B cell (primary cell): ENCODE measurements at regions not wholly inside any gene's neighbourhood (a gene's known extent, or its start where the extent isn't known, plus 50 kb on each side); places are given as distances from the start of the nearest gene placed in this dataset.

ENCODE experiments used
- ATAC-seq: fragments of 200-7000 bp; cut with Tn5 transposase; one replicate; pipeline ENCODE4 v1.10.0; 2021; ENCODE audit warnings: low read depth, mild to moderate bottlenecking, moderate number of reproducible peaks, moderate library complexity
- CTCF ChIA-PET: fragments of 350-600 bp; sonication (Branson Sonifier 250); formaldehyde crosslinking; loops from one replicate; lab custom pipeline; 2021; ENCODE audit warnings: antibody characterized with exemption, inconsistent platforms; lab: Charles Lee
- POLR2A ChIA-PET: fragments of 350-600 bp; sonication (Branson Sonifier 250); formaldehyde crosslinking; loops from one replicate; lab custom pipeline; 2021; ENCODE audit warnings: antibody characterized with exemption; lab: Charles Lee
- DNase-seq: peaks from one replicate; pipeline ENCODE4 v3.0.0; 2013
- H2AFZ ChIP-seq: 2 replicates; pipeline ENCODE4 v1.6.1; 2012; ENCODE audit warnings: mild to moderate bottlenecking, low read depth, low read length; ENCODE audit not compliant: insufficient read depth, poor library complexity, severe bottlenecking
- H3K27ac ChIP-seq, 2 donors: 1 replicate in 1 of 2; 2 replicates in 1 of 2; pipeline ENCODE4 v1.5.1; 2012 to 2013; ENCODE audit warnings: low read length in 2 of 2, mild to moderate bottlenecking in 2 of 2, moderate library complexity in 1 of 2
- H3K27me3 ChIP-seq, 4 experiments: fragments of 200-600 bp in 1 of 4; sonication (generic) in 1 of 4; replicated peaks in 1 of 4; 1 replicate in 2 of 4; 2 replicates in 2 of 4; pipeline versions ENCODE4 v1.6.1 to v1.7.0; 2013 to 2016; ENCODE audit warnings: low read length in 3 of 4, mild to moderate bottlenecking in 2 of 4, mixed read lengths in 1 of 4, moderate library complexity in 1 of 4; ENCODE audit not compliant: insufficient read depth in 4 of 4, control insufficient read depth in 3 of 4; ENCODE audit errors: control extremely low read depth in 1 of 4
- H3K36me3 ChIP-seq, 2 experiments: replicated peaks in 1 of 2; 1 replicate in 1 of 2; 2 replicates in 1 of 2; pipeline versions ENCODE4 v1.6.1 to v1.7.1; 2013; ENCODE audit warnings: low read length in 1 of 2; ENCODE audit not compliant: insufficient read depth in 2 of 2, control insufficient read depth in 1 of 2; ENCODE audit errors: control extremely low read depth in 1 of 2, extremely low read depth in 1 of 2
- H3K4me1 ChIP-seq, 2 donors: fragments of 200-600 bp in 1 of 2; sonication (generic) in 1 of 2; 1 replicate in 1 of 2; 2 replicates in 1 of 2; pipeline versions ENCODE4 v1.5.1 to v1.6.1; 2013 to 2017; ENCODE audit warnings: low read length in 2 of 2; ENCODE audit not compliant: control insufficient read depth in 2 of 2, insufficient read depth in 2 of 2
- H3K4me2 ChIP-seq: replicated peaks from 2 replicates; pipeline ENCODE3; 2012; ENCODE audit warnings: mild to moderate bottlenecking, low read depth, low read length; ENCODE audit not compliant: poor library complexity, severe bottlenecking
- H3K4me3 ChIP-seq, 5 experiments: fragments of 200-600 bp in 1 of 5; sonication (generic) in 1 of 5; 1 replicate in 3 of 5; 2 replicates in 2 of 5; pipeline versions ENCODE4 v1.5.1 to v1.7.0; 2011 to 2016; ENCODE audit warnings: low read length in 4 of 5, mild to moderate bottlenecking in 4 of 5, low read depth in 2 of 5, control low read depth in 1 of 5, moderate library complexity in 1 of 5; ENCODE audit not compliant: insufficient read depth in 1 of 5; ENCODE audit errors: control extremely low read depth in 1 of 5, extremely low read depth in 1 of 5
- H3K79me2 ChIP-seq: fragments of 200-600 bp; sonication (generic); one replicate; pipeline ENCODE4 v1.6.0; 2016; ENCODE audit warnings: low read length; ENCODE audit not compliant: control insufficient read depth, insufficient read depth
- H3K9ac ChIP-seq: fragments of 200-600 bp; sonication (generic); 2 replicates; pipeline ENCODE4 v1.6.1; 2017; ENCODE audit warnings: mild to moderate bottlenecking, low read length, moderate library complexity
- H3K9me3 ChIP-seq, 3 donors: one replicate each; pipeline versions ENCODE4 v1.6.1 to v1.7.1; 2013; ENCODE audit warnings: low read length in 2 of 3; ENCODE audit not compliant: control insufficient read depth in 2 of 3, insufficient read depth in 1 of 3; ENCODE audit errors: control extremely low read depth in 1 of 3
- H4K20me1 ChIP-seq: 2 replicates; pipeline ENCODE4 v1.6.0; 2012; ENCODE audit warnings: mild to moderate bottlenecking, low read length; ENCODE audit not compliant: insufficient read depth, control insufficient read depth, poor library complexity, severe bottlenecking
- H3K27ac Mint-ChIP-seq: one replicate; pipeline ENCODE4 v1.8.0; 2021; ENCODE audit warnings: mixed read lengths
- H3K27me3 Mint-ChIP-seq: one replicate; pipeline ENCODE4 v1.8.0; 2021; ENCODE audit warnings: mixed read lengths
- H3K4me1 Mint-ChIP-seq: one replicate; pipeline ENCODE4 v1.8.0; 2021; ENCODE audit warnings: mixed read lengths
- H3K4me3 Mint-ChIP-seq: one replicate; pipeline ENCODE4 v1.8.0; 2021; ENCODE audit warnings: mixed read lengths
- H3K9me3 Mint-ChIP-seq: one replicate; pipeline ENCODE4 v1.8.0; 2022; ENCODE audit warnings: mixed read lengths; ENCODE audit not compliant: insufficient read depth
- EZH2 ChIP-seq: IDR thresholded peaks from 2 replicates; pipeline ENCODE4 v1.6.1; 2012; ENCODE audit warnings: borderline replicate concordance, low read depth, mild to moderate bottlenecking, moderate library complexity, low read length; ENCODE audit not compliant: insufficient read depth, poor library complexity, severe bottlenecking
- WGBS: methylation state at CpG from one replicate; pipeline ENCODE4 v1.1.5; 2013; ENCODE audit warnings: missing lambda C conversion rate; ENCODE audit not compliant: insufficient coverage; 5-methylcytosine and 5-hydroxymethylcytosine counted together
- intact Hi-C: fragments of 100-400 bp; cut with micrococcal nuclease; formaldehyde crosslinking; loops from one replicate; pipeline ENCODE4 v1.10.0; 2022
- TF ChIP-seq, protein P1 (sequence below): fragments of 200-600 bp; IDR thresholded peaks from one replicate; pipeline ENCODE4 v1.8.0; 2022; ENCODE audit warnings: antibody characterized with exemption, mild to moderate bottlenecking

GRCh38 chr6:81382852-81383251 is 369.6 kb downstream of the TENT5A start:
- Histone ChIP-seq H4K20me1 (no peaks in the 10 kb centered on the region), H3K4me3 (no peak overlapping the region), H3K4me1 (no peaks in the 10 kb centered on the region), H3K79me2 (no peaks in the 10 kb centered on the region), H3K36me3 (no peaks in the 10 kb centered on the region), H3K27me3 (no peaks in the 10 kb centered on the region), H3K4me2 (no peak overlapping the region), H3K9me3 (no peaks in the 10 kb centered on the region), H2AFZ (no peak overlapping the region), H3K27ac (no peak overlapping the region), H3K9ac (no peak overlapping the region)
- POLR2A ChIA-PET: no interaction called here
- ATAC-seq (no peak), DNase-seq (no peak)
- Mint-ChIP-seq H3K9me3 (peaks cover 2% of the 10 kb centered on the region), H3K27ac (no peak overlapping the region), H3K4me3 (no peak overlapping the region), H3K27me3 (no peaks in the 10 kb centered on the region), H3K4me1 (no peaks in the 10 kb centered on the region)
- intact Hi-C loops: no loop called here
- no peak for TF ChIP-seq EZH2
- TF ChIP-seq, protein P1, sequence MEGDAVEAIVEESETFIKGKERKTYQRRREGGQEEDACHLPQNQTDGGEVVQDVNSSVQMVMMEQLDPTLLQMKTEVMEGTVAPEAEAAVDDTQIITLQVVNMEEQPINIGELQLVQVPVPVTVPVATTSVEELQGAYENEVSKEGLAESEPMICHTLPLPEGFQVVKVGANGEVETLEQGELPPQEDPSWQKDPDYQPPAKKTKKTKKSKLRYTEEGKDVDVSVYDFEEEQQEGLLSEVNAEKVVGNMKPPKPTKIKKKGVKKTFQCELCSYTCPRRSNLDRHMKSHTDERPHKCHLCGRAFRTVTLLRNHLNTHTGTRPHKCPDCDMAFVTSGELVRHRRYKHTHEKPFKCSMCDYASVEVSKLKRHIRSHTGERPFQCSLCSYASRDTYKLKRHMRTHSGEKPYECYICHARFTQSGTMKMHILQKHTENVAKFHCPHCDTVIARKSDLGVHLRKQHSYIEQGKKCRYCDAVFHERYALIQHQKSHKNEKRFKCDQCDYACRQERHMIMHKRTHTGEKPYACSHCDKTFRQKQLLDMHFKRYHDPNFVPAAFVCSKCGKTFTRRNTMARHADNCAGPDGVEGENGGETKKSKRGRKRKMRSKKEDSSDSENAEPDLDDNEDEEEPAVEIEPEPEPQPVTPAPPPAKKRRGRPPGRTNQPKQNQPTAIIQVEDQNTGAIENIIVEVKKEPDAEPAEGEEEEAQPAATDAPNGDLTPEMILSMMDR: no peak
- WGBS: 93% methylated on average over 3 of the region's 4 CpGs
- CTCF ChIA-PET: no interaction called here

GRCh38 chr6:81381382-81381916 is 371.0 kb downstream of the TENT5A start:
- TF ChIP-seq, protein P1: no peak
- TF ChIP-seq EZH2: no peak
- CTCF ChIA-PET: interaction anchor here (0.6 kb wide), 1 partner anchor 372 kb away, joined by 3 read pairs; no protein-coding TSS in a partner anchor
- H3K4me3 Mint-ChIP-seq: no peak overlapping the region
- no peak for DNase-seq
- no peaks in the 10 kb centered on the region for H3K9me3 ChIP-seq
- H3K4me2 ChIP-seq: no peak overlapping the region
- no peaks in the 10 kb centered on the region for H3K27me3 Mint-ChIP-seq
- POLR2A ChIA-PET: no interaction called here
- H2AFZ ChIP-seq: no peak overlapping the region
- no peak overlapping the region for H3K4me3 ChIP-seq
- WGBS: no CpG with 5 or more reads among the region's 1 CpG
- H3K79me2 ChIP-seq: no peaks in the 10 kb centered on the region
- H3K27ac ChIP-seq: no peak overlapping the region
- intact Hi-C loops: no loop called here
- no peak overlapping the region for H3K27ac Mint-ChIP-seq
- no peaks in the 10 kb centered on the region for H4K20me1 ChIP-seq
- no peak for ATAC-seq
- no peak overlapping the region for H3K9ac ChIP-seq
- peaks cover 2% of the 10 kb centered on the region for H3K9me3 Mint-ChIP-seq
- no peaks in the 10 kb centered on the region for H3K4me1 ChIP-seq
- no peaks in the 10 kb centered on the region for H3K36me3 ChIP-seq
- H3K27me3 ChIP-seq: no peaks in the 10 kb centered on the region
- no peaks in the 10 kb centered on the region for H3K4me1 Mint-ChIP-seq
